GM18508 (cell line): ENCODE measurements at regions not wholly inside any gene's neighbourhood (a gene's known extent, or its start where the extent isn't known, plus 50 kb on each side); places are given as distances from the start of the nearest gene placed in this dataset.

Experiments
- ATAC-seq: cut with Tn5 transposase; IDR thresholded peaks from one replicate; pipeline ENCODE4 v1.9.1; 2021; ENCODE audit warnings: moderate number of reproducible peaks; ENCODE audit not compliant: insufficient read depth, unreplicated experiment

GRCh38 chr15:98369081-98369716 lies 279.1 kb upstream of the IGF1R start:
- ATAC-seq = no peak

GRCh38 chr15:98375513-98376340 lies 272.6 kb upstream of the IGF1R start:
- no peak for ATAC-seq

- no peak for ATAC-seq
Measured at GRCh38 chr15:98380721-98381120, 267.6 kb upstream of the IGF1R start.

- ATAC-seq = no peak
Measured at GRCh38 chr15:98381446-98381845, 266.9 kb upstream of the IGF1R start.

- no peak for ATAC-seq
Measured at GRCh38 chr15:98382139-98382538, 266.2 kb upstream of the IGF1R start.

GRCh38 chr15:98383571-98383970 lies 264.8 kb upstream of the IGF1R start:
- no peak for ATAC-seq

- no peak for ATAC-seq
Measured at GRCh38 chr15:98384328-98385029, 263.9 kb upstream of the IGF1R start.

- ATAC-seq = no peak
Measured at GRCh38 chr15:98385752-98386381, 262.5 kb upstream of the IGF1R start.

GRCh38 chr15:98386561-98386960 lies 261.8 kb upstream of the IGF1R start:
- ATAC-seq = no peak

GRCh38 chr15:98387866-98388265 lies 260.5 kb upstream of the IGF1R start:
- ATAC-seq = no peak

GRCh38 chr15:98390946-98391530 lies 257.3 kb upstream of the IGF1R start:
- no peak for ATAC-seq

- ATAC-seq = no peak
Measured at GRCh38 chr15:98391568-98391967, 256.8 kb upstream of the IGF1R start.

- no peak for ATAC-seq
Measured at GRCh38 chr15:98393471-98393870, 254.9 kb upstream of the IGF1R start.

GRCh38 chr15:98394546-98394945 lies 253.8 kb upstream of the IGF1R start:
- no peak for ATAC-seq

- no peak for ATAC-seq
Measured at GRCh38 chr15:98395974-98396610, 252.2 kb upstream of the IGF1R start.

GRCh38 chr15:98397419-98397818 lies 250.9 kb upstream of the IGF1R start:
- no peak for ATAC-seq

GRCh38 chr15:98398056-98398455 lies 250.3 kb upstream of the IGF1R start:
- no peak for ATAC-seq

GRCh38 chr15:98398886-98399285 lies 249.5 kb upstream of the IGF1R start:
- no peak for ATAC-seq

- ATAC-seq = no peak
Measured at GRCh38 chr15:98400120-98400519, 248.2 kb upstream of the IGF1R start.

GRCh38 chr15:98401029-98401428 lies 247.3 kb upstream of the IGF1R start:
- ATAC-seq = no peak
